ENCODE measurements at regions not wholly inside any gene's neighbourhood (a gene's known extent, or its start where the extent isn't known, plus 50 kb on each side); places are given as distances from the start of the nearest gene placed in this dataset.
A peak's percentile ranks its signal among the peaks of the same experiment; 100 is the strongest.

DNA sequence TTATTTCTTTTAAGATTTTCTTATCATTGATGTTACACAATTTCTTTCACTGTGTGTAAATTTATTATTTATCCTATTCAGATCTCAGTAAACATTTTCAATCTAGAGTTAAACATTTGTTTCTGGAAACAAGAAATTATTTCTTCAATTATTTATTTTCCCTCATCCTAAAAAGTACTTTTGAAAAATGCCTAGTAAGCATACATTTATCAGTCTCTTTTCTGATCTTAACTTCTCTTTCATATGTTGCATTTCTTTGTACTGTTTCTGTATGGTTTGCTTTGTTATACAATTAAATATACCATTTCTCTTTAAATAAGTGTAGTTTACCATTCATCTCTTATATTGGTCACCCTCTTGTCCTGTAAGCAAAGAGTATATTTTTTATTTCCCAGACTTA, 263.2 kb downstream of the C12orf50 start:
- TF ChIP-seq CTCF (conservative IDR thresholded peaks at IDR 0.05; ENCODE audit: low read depth, low read length) = no peak
- H3K4me3 ChIP-seq (IDR thresholded peaks at IDR 0.05; ENCODE audit: insufficient read depth, low read depth, low read length) = no peak overlapping the region

GRCh38 chr12:87760943-87761342, 268.3 kb downstream of the C12orf50 start:
- no peak for TF ChIP-seq CTCF (conservative IDR thresholded peaks at IDR 0.05; ENCODE audit: low read depth, low read length)
- Histone ChIP-seq H3K27me3 (ENCODE audit: insufficient read depth, low read depth) (no peaks in the 10 kb centered on the region), H3K79me2 (ENCODE audit: insufficient read depth, low read depth) (no peaks in the 10 kb centered on the region), H3K27ac (no peak overlapping the region), H3K4me2 (no peak overlapping the region), H3K9ac (no peak overlapping the region), H4K20me1 (ENCODE audit: insufficient read depth) (no peaks in the 10 kb centered on the region), H3K4me3 (IDR thresholded peaks at IDR 0.05; ENCODE audit: insufficient read depth, low read depth, low read length) (no peak overlapping the region), H2AFZ (ENCODE audit: low read depth) (no peak overlapping the region), H3K36me3 (ENCODE audit: insufficient read depth) (no peaks in the 10 kb centered on the region), H3K4me1 (ENCODE audit: low read depth, poor library complexity, severe bottlenecking) (peaks cover 93% of the 10 kb centered on the region)

More for the DNA sequence above, 263.2 kb downstream of the C12orf50 start:
- Histone ChIP-seq H3K36me3 (ENCODE audit: insufficient read depth) (no peaks in the 10 kb centered on the region), H3K79me2 (ENCODE audit: insufficient read depth, low read depth) (no peaks in the 10 kb centered on the region), H3K27ac (peak overlapping the region; percentile 64; the same call in 1 of the 2 replicates), H2AFZ (ENCODE audit: low read depth) (no peak overlapping the region; the same call in 1 of the 2 replicates), H4K20me1 (ENCODE audit: insufficient read depth) (no peaks in the 10 kb centered on the region), H3K27me3 (ENCODE audit: insufficient read depth, low read depth) (no peaks in the 10 kb centered on the region), H3K4me2 (peak overlapping the region; percentile 41), H3K9ac (no peak overlapping the region), H3K4me1 (ENCODE audit: low read depth, poor library complexity, severe bottlenecking) (peaks cover 61% of the 10 kb centered on the region)

DNA sequence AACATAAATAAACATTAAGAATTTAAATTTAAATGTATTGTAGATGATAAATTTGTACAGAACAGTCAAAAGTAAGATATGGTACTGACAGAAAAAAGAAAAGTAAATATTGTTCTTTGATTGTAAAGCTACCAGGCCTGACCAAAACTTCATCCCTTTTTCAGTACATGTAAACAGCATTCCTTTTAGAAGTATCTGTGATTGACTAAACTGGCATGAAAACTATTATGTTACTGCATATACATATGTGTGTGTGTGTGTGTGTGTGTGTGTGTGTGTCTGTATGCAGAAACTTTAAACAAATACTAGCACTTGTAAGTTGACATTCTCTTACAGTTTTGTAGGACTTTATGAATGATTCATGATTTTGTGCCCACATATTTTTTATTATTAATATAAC, 270.9 kb downstream of the C12orf50 start:
- H3K4me3 ChIP-seq (IDR thresholded peaks at IDR 0.05; ENCODE audit: insufficient read depth, low read depth, low read length) = no peak overlapping the region
- peak overlapping the region; percentile 97; the same call in 1 of the 2 replicates for H3K27ac ChIP-seq
- no peak overlapping the region for H3K4me2 ChIP-seq
- no peak for TF ChIP-seq CTCF (conservative IDR thresholded peaks at IDR 0.05; ENCODE audit: low read depth, low read length)
- no peaks in the 10 kb centered on the region for H4K20me1 ChIP-seq (ENCODE audit: insufficient read depth)
- no peaks in the 10 kb centered on the region for H3K36me3 ChIP-seq (ENCODE audit: insufficient read depth)
- no peak overlapping the region for H3K9ac ChIP-seq
- H3K79me2 ChIP-seq (ENCODE audit: insufficient read depth, low read depth) = no peaks in the 10 kb centered on the region
- H3K4me1 ChIP-seq (ENCODE audit: low read depth, poor library complexity, severe bottlenecking) = peaks cover 93% of the 10 kb centered on the region
- H2AFZ ChIP-seq (ENCODE audit: low read depth) = no peak overlapping the region
- no peaks in the 10 kb centered on the region for H3K27me3 ChIP-seq (ENCODE audit: insufficient read depth, low read depth)

DNA sequence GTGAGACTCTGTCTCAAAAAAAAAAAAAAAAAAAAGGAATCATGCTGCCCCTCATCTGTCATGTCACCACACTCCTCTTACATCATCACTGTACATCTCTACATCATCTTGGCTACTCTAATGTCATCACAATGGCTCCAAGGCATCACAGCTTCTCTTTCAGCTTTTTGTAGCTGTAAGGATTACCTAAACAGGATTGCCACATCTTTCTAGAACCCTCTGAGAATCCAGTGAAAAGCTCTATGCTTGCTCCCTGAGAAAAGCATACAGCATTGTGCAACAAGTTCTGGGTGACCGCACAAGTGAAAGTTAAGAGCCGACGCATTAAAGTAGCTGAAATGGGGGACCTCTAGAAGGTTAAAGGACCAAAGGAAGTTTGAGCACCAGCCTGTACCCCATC, 272.5 kb downstream of the C12orf50 start:
- peaks cover 77% of the 10 kb centered on the region for H3K4me1 ChIP-seq (ENCODE audit: low read depth, poor library complexity, severe bottlenecking)
- H4K20me1 ChIP-seq (ENCODE audit: insufficient read depth) = no peaks in the 10 kb centered on the region
- H3K36me3 ChIP-seq (ENCODE audit: insufficient read depth) = no peaks in the 10 kb centered on the region
- H3K27me3 ChIP-seq (ENCODE audit: insufficient read depth, low read depth) = no peaks in the 10 kb centered on the region
- peak overlapping the region; percentile 52; the same call in 1 of the 2 replicates for H2AFZ ChIP-seq (ENCODE audit: low read depth)
- no peak for TF ChIP-seq CTCF (conservative IDR thresholded peaks at IDR 0.05; ENCODE audit: low read depth, low read length)
- peak overlapping the region; percentile 97 for H3K27ac ChIP-seq
- no peak overlapping the region for H3K4me3 ChIP-seq (IDR thresholded peaks at IDR 0.05; ENCODE audit: insufficient read depth, low read depth, low read length)
- peak overlapping the region; percentile 49; the same call in 1 of the 2 replicates for H3K9ac ChIP-seq
- peak overlapping the region; percentile 29; the same call in 1 of the 2 replicates for H3K4me2 ChIP-seq
- H3K79me2 ChIP-seq (ENCODE audit: insufficient read depth, low read depth) = no peaks in the 10 kb centered on the region

Measured in KMS-11 (cell line).